Endothelial cell of umbilical vein (primary cell): ENCODE measurements at regions not wholly inside any gene's neighbourhood (a gene's known extent, or its start where the extent isn't known, plus 50 kb on each side); places are given as distances from the start of the nearest gene placed in this dataset.

Source experiments
- FOS ChIP-seq: IDR thresholded peaks from 2 replicates; pipeline ENCODE4 v1.6.1; 2011; ENCODE audit warnings: mild to moderate bottlenecking, low read length, moderate library complexity, borderline replicate concordance; ENCODE audit not compliant: insufficient read depth
- JUN ChIP-seq: IDR thresholded peaks from 2 replicates; pipeline ENCODE4 v1.6.1; 2011; ENCODE audit warnings: borderline replicate concordance, low read depth; ENCODE audit not compliant: insufficient read length, insufficient read depth
- POLR2A ChIP-seq: IDR thresholded peaks from 2 replicates; pipeline ENCODE4 v1.6.1; 2012; ENCODE audit warnings: low read depth, mild to moderate bottlenecking, control low read depth, low read length
- TF ChIP-seq, protein P1 (sequence below): IDR thresholded peaks from 2 replicates; pipeline ENCODE4 v1.6.1; 2011; ENCODE audit not compliant: insufficient read depth, insufficient read length
- TF ChIP-seq, protein P2 (sequence below), 2 donors: IDR thresholded peaks; 1 replicate in 1 of 2; 2 replicates in 1 of 2; pipeline ENCODE4 v1.5.1; 2011; ENCODE audit warnings: low read length in 2 of 2, mild to moderate bottlenecking in 2 of 2, moderate library complexity in 2 of 2, control low read depth in 1 of 2, inconsistent platforms in 1 of 2, low read depth in 1 of 2; ENCODE audit not compliant: insufficient read depth in 1 of 2; ENCODE audit errors: extremely low read depth in 1 of 2

DNA sequence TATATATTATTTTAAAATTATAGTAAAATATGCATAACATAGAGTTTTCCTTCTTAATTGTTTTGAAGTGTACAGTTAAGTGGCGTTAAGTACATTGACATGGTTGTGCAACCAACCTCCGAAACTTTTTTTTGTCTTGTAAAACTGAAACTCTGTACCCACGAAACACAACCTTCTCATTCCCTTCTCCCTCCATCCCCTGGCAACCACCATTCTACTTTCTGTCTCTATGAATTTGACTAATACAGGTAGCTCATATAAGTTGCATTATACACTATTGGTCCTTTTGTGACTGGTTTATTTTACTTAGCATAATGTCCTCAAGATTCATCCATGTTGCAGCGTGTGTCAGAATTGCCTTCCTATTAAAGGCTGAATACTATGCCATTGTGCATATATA, 179.4 kb downstream of the SATB1 start:
- TF ChIP-seq, protein P1, sequence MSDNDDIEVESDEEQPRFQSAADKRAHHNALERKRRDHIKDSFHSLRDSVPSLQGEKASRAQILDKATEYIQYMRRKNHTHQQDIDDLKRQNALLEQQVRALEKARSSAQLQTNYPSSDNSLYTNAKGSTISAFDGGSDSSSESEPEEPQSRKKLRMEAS: no peak
- TF ChIP-seq, protein P2, sequence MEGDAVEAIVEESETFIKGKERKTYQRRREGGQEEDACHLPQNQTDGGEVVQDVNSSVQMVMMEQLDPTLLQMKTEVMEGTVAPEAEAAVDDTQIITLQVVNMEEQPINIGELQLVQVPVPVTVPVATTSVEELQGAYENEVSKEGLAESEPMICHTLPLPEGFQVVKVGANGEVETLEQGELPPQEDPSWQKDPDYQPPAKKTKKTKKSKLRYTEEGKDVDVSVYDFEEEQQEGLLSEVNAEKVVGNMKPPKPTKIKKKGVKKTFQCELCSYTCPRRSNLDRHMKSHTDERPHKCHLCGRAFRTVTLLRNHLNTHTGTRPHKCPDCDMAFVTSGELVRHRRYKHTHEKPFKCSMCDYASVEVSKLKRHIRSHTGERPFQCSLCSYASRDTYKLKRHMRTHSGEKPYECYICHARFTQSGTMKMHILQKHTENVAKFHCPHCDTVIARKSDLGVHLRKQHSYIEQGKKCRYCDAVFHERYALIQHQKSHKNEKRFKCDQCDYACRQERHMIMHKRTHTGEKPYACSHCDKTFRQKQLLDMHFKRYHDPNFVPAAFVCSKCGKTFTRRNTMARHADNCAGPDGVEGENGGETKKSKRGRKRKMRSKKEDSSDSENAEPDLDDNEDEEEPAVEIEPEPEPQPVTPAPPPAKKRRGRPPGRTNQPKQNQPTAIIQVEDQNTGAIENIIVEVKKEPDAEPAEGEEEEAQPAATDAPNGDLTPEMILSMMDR (IDR thresholded peaks at IDR 0.05; ENCODE audit: extremely low read depth in 1 of 2, insufficient read depth in 1 of 2, low read depth in 1 of 2, low read length in 2 of 2): no peak
- TF ChIP-seq POLR2A (no peak), FOS (no peak), JUN (no peak)
